ENCODE measurements at regions not wholly inside any gene's neighbourhood (a gene's known extent, or its start where the extent isn't known, plus 50 kb on each side); places are given as distances from the start of the nearest gene placed in this dataset.

- Histone ChIP-seq H3K4me3 (ENCODE audit: insufficient read depth, low read depth, low read length, poor library complexity, severe bottlenecking) (peak overlapping the region; percentile 2), H3K27me3 (replicated peaks; ENCODE audit: control insufficient read depth, insufficient read depth, low read length, poor library complexity, severe bottlenecking) (no peaks in the 10 kb centered on the region), H3K9me3 (ENCODE audit: control insufficient read depth, low read length) (no peaks in the 10 kb centered on the region), H3K4me1 (ENCODE audit: control insufficient read depth, insufficient read depth, low read length, poor library complexity, severe bottlenecking) (peaks cover 26% of the 10 kb centered on the region), H3K36me3 (ENCODE audit: control insufficient read depth, insufficient read depth, low read length) (no peaks in the 10 kb centered on the region), H3K27ac (ENCODE audit: insufficient read depth, low read length, poor library complexity, severe bottlenecking) (peak overlapping the region; percentile 67)
- peak; percentile 58 to 82 (median 69) for DNase-seq
Measured at GRCh38 chr12:14257734-14258574, 107.5 kb upstream of the ATF7IP start.

DNA sequence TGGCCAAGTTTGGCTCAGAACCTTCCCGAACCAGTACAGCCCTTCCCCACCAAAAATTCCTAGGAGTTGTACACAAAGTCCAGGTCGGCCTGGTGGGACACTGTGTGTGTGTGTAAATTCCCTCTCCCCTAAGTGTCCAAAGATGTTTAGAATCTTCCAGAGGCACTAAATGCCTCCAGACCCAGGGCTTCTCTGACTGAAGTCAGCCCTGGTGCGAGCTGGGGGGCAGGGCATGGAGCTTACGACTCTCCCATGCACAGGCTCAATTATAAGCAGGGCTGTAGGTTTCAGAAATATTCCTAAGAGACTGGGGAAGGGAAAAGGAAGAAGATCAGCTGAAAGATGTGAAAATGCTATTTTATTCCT is 106.9 kb upstream of the ATF7IP start:
- H3K36me3 ChIP-seq (ENCODE audit: control insufficient read depth, insufficient read depth, low read length) = no peaks in the 10 kb centered on the region
- no peaks in the 10 kb centered on the region for H3K27me3 ChIP-seq (replicated peaks; ENCODE audit: control insufficient read depth, insufficient read depth, low read length, poor library complexity, severe bottlenecking)
- H3K4me1 ChIP-seq (ENCODE audit: control insufficient read depth, insufficient read depth, low read length, poor library complexity, severe bottlenecking) = peaks cover 26% of the 10 kb centered on the region
- H3K27ac ChIP-seq (ENCODE audit: insufficient read depth, low read length, poor library complexity, severe bottlenecking) = no peak overlapping the region
- H3K9me3 ChIP-seq (ENCODE audit: control insufficient read depth, low read length) = no peaks in the 10 kb centered on the region
- H3K4me3 ChIP-seq (ENCODE audit: insufficient read depth, low read depth, low read length, poor library complexity, severe bottlenecking) = no peak overlapping the region
- DNase-seq = no peak

DNA sequence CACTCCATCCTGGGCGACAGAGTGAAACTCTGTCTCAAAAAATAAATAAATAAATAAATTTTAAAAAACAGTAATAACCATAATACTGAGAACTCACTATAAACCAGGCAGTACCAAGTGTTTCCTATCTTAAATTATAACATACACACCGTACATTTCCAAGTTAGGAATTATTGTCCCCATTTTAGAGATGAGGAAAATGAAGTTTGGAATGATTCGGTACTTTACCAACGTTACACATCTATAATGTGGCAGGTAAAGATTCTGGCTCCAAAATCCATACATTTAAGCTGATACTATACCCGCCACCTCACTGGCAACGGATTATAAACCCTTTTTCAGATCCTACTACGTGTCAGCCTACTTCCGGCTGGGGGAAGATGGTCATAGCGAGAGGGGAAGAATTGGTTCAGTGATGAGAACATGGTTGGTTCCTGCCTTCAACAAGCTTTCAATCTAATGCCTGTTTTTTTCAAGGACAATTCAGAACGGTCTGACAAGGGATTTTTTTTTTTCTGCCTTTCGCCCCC is 105.9 kb upstream of the ATF7IP start:
- no peaks in the 10 kb centered on the region for H3K9me3 ChIP-seq (ENCODE audit: control insufficient read depth, low read length)
- peaks cover 26% of the 10 kb centered on the region for H3K4me1 ChIP-seq (ENCODE audit: control insufficient read depth, insufficient read depth, low read length, poor library complexity, severe bottlenecking)
- no peaks in the 10 kb centered on the region for H3K36me3 ChIP-seq (ENCODE audit: control insufficient read depth, insufficient read depth, low read length)
- H3K27me3 ChIP-seq (replicated peaks; ENCODE audit: control insufficient read depth, insufficient read depth, low read length, poor library complexity, severe bottlenecking) = no peaks in the 10 kb centered on the region
- DNase-seq = no peak
- H3K4me3 ChIP-seq (ENCODE audit: insufficient read depth, low read depth, low read length, poor library complexity, severe bottlenecking) = no peak overlapping the region
- H3K27ac ChIP-seq (ENCODE audit: insufficient read depth, low read length, poor library complexity, severe bottlenecking) = no peak overlapping the region

DNA sequence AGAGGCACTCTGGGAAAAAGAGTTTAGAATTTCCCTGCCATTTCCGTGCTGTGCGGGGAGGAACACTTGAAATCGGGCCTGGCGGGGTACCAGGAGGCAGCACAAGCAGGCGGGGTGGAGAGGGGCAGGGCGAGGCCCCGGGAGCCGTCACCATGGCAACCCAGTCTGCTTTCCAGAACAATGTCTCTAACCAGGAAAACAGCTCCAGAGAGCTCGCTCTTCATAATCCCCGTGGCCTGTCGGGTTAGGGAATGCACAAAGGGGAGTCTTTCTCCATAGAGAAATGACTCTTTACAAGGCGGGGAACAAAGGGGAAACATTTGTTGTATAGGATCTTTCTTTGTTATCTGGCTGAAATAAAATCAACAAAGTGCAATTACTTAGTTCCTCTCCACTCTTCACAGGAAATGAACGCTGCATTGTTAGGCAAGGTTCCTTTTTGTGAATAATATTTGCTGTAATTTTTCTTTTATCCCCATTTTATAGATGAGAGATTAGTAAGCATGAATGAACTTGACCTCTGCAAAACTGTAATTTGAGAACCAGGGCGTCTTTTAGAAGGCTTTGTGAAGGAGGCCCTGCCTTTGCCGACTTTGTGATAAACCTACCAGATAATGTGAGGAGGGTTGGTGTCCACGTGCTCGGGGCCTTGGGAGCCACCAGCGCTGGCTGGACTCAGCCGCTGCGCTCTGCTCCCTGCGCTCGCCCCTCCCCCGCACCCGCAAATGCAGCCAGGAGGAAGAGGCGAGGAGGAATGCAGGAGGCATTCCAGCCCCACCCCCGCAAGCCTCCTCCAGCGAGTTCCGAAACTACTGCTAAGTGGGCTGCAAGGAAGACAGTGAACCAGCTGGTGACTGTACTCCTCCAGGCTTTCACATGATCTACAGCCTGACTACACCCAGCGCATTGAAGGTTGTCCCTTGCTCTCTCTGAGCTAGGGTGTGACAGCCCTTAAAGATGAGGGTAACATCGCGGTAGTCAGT is 105.2 kb upstream of the ATF7IP start:
- Histone ChIP-seq H3K9me3 (ENCODE audit: control insufficient read depth, low read length) (no peaks in the 10 kb centered on the region), H3K36me3 (ENCODE audit: control insufficient read depth, insufficient read depth, low read length) (no peaks in the 10 kb centered on the region), H3K27me3 (replicated peaks; ENCODE audit: control insufficient read depth, insufficient read depth, low read length, poor library complexity, severe bottlenecking) (no peaks in the 10 kb centered on the region), H3K4me3 (ENCODE audit: insufficient read depth, low read depth, low read length, poor library complexity, severe bottlenecking) (no peak overlapping the region), H3K27ac (ENCODE audit: insufficient read depth, low read length, poor library complexity, severe bottlenecking) (no peak overlapping the region), H3K4me1 (ENCODE audit: control insufficient read depth, insufficient read depth, low read length, poor library complexity, severe bottlenecking) (peaks cover 25% of the 10 kb centered on the region)
- DNase-seq = no peak

DNA sequence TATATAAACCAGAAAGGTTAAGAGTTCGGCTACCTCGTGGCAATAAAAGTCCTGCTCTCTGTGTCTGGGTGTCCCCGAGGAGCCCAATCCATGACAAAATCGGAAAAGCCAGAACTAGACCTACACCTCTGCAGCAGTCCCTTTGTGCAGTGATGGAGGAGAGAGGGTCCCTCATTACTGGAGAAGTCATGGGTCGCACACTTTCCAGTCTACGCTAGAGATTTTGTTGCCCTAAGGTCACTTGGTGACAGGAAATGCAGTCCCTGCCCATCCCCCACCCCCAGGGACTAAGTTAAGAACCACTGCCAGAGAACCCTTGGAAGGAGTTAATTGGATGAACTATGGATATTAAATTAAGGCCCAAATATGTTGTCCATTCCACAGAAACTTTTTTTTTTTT is 104.4 kb upstream of the ATF7IP start:
- H3K4me3 ChIP-seq (ENCODE audit: insufficient read depth, low read depth, low read length, poor library complexity, severe bottlenecking) = no peak overlapping the region
- H3K27ac ChIP-seq (ENCODE audit: insufficient read depth, low read length, poor library complexity, severe bottlenecking) = no peak overlapping the region
- H3K36me3 ChIP-seq (ENCODE audit: control insufficient read depth, insufficient read depth, low read length) = no peaks in the 10 kb centered on the region
- H3K4me1 ChIP-seq (ENCODE audit: control insufficient read depth, insufficient read depth, low read length, poor library complexity, severe bottlenecking) = peaks cover 17% of the 10 kb centered on the region
- no peaks in the 10 kb centered on the region for H3K27me3 ChIP-seq (replicated peaks; ENCODE audit: control insufficient read depth, insufficient read depth, low read length, poor library complexity, severe bottlenecking)
- H3K9me3 ChIP-seq (ENCODE audit: control insufficient read depth, low read length) = no peaks in the 10 kb centered on the region
- DNase-seq = no peak

- H3K4me3 ChIP-seq (ENCODE audit: insufficient read depth, low read depth, low read length, poor library complexity, severe bottlenecking) = no peak overlapping the region
- H3K9me3 ChIP-seq (ENCODE audit: control insufficient read depth, low read length) = no peaks in the 10 kb centered on the region
- H3K27ac ChIP-seq (ENCODE audit: insufficient read depth, low read length, poor library complexity, severe bottlenecking) = no peak overlapping the region
- H3K36me3 ChIP-seq (ENCODE audit: control insufficient read depth, insufficient read depth, low read length) = no peaks in the 10 kb centered on the region
- peaks cover 15% of the 10 kb centered on the region for H3K4me1 ChIP-seq (ENCODE audit: control insufficient read depth, insufficient read depth, low read length, poor library complexity, severe bottlenecking)
- no peak for DNase-seq
- H3K27me3 ChIP-seq (replicated peaks; ENCODE audit: control insufficient read depth, insufficient read depth, low read length, poor library complexity, severe bottlenecking) = no peaks in the 10 kb centered on the region
Measured at GRCh38 chr12:14261861-14262260, 103.6 kb upstream of the ATF7IP start.

GRCh38 chr12:14262771-14263511 is 102.5 kb upstream of the ATF7IP start:
- H3K4me3 ChIP-seq (ENCODE audit: insufficient read depth, low read depth, low read length, poor library complexity, severe bottlenecking) = no peak overlapping the region
- peaks cover 4% of the 10 kb centered on the region for H3K4me1 ChIP-seq (ENCODE audit: control insufficient read depth, insufficient read depth, low read length, poor library complexity, severe bottlenecking)
- no peak for DNase-seq
- no peaks in the 10 kb centered on the region for H3K27me3 ChIP-seq (replicated peaks; ENCODE audit: control insufficient read depth, insufficient read depth, low read length, poor library complexity, severe bottlenecking)
- no peaks in the 10 kb centered on the region for H3K36me3 ChIP-seq (ENCODE audit: control insufficient read depth, insufficient read depth, low read length)
- H3K27ac ChIP-seq (ENCODE audit: insufficient read depth, low read length, poor library complexity, severe bottlenecking) = no peak overlapping the region
- no peaks in the 10 kb centered on the region for H3K9me3 ChIP-seq (ENCODE audit: control insufficient read depth, low read length)

DNA sequence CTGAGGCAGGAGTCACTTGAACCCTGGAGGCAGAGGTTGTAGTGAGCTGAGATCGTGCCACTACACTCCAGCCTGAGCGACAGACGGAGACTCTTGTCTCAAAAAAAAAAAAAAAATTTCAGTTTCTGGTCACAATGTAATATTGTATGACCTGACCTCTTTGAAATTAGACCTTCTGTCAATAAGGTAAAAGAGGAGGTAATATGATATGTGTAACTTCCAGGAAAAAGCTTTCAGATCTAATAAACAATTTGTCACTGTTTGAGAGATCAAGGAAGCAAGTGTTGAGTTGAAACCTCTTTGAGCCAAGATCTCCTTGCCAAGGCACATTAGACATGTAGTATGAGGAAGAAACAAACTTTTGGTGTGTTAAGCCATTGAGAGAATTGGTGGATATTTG is 101.7 kb upstream of the ATF7IP start:
- H3K36me3 ChIP-seq (ENCODE audit: control insufficient read depth, insufficient read depth, low read length) = no peaks in the 10 kb centered on the region
- no peak overlapping the region for H3K27ac ChIP-seq (ENCODE audit: insufficient read depth, low read length, poor library complexity, severe bottlenecking)
- no peaks in the 10 kb centered on the region for H3K9me3 ChIP-seq (ENCODE audit: control insufficient read depth, low read length)
- H3K4me1 ChIP-seq (ENCODE audit: control insufficient read depth, insufficient read depth, low read length, poor library complexity, severe bottlenecking) = no peaks in the 10 kb centered on the region
- H3K27me3 ChIP-seq (replicated peaks; ENCODE audit: control insufficient read depth, insufficient read depth, low read length, poor library complexity, severe bottlenecking) = no peaks in the 10 kb centered on the region
- no peak overlapping the region for H3K4me3 ChIP-seq (ENCODE audit: insufficient read depth, low read depth, low read length, poor library complexity, severe bottlenecking)
- DNase-seq = no peak

GRCh38 chr12:14264316-14264715 is 101.2 kb upstream of the ATF7IP start:
- H3K36me3 ChIP-seq (ENCODE audit: control insufficient read depth, insufficient read depth, low read length) = no peaks in the 10 kb centered on the region
- H3K27ac ChIP-seq (ENCODE audit: insufficient read depth, low read length, poor library complexity, severe bottlenecking) = no peak overlapping the region
- H3K4me3 ChIP-seq (ENCODE audit: insufficient read depth, low read depth, low read length, poor library complexity, severe bottlenecking) = no peak overlapping the region
- H3K27me3 ChIP-seq (replicated peaks; ENCODE audit: control insufficient read depth, insufficient read depth, low read length, poor library complexity, severe bottlenecking) = no peaks in the 10 kb centered on the region
- no peaks in the 10 kb centered on the region for H3K4me1 ChIP-seq (ENCODE audit: control insufficient read depth, insufficient read depth, low read length, poor library complexity, severe bottlenecking)
- H3K9me3 ChIP-seq (ENCODE audit: control insufficient read depth, low read length) = no peaks in the 10 kb centered on the region
- DNase-seq = no peak
